ENCODE measurements at regions not wholly inside any gene's neighbourhood (a gene's known extent, or its start where the extent isn't known, plus 50 kb on each side); places are given as distances from the start of the nearest gene placed in this dataset.

- Histone ChIP-seq H2AFZ (replicated peaks) (no peak overlapping the region), H3K4me1 (peaks cover 6% of the 10 kb centered on the region), H3K4me3 (no peak overlapping the region), H3K79me2 (ENCODE audit: low read depth) (no peaks in the 10 kb centered on the region), H3K27ac (no peak overlapping the region), H3K4me2 (no peak overlapping the region), H3F3A (ENCODE audit: low read depth) (no peaks in the 10 kb centered on the region), H3K27me3 (no peaks in the 10 kb centered on the region), H3K36me3 (no peaks in the 10 kb centered on the region), H3K9me3 (ENCODE audit: low read depth) (no peaks in the 10 kb centered on the region), H4K20me1 (ENCODE audit: low read depth) (no peaks in the 10 kb centered on the region), H3K9ac (no peak overlapping the region)
- Mint-ChIP-seq H3K9me3 (no peaks in the 10 kb centered on the region), H3K27ac (no peak overlapping the region), H3K27me3 (ENCODE audit: insufficient read depth, low read depth) (peaks cover 11% of the 10 kb centered on the region), H3K36me3 (no peaks in the 10 kb centered on the region), H3K4me3 (no peak overlapping the region), H3K4me1 (peaks cover 5% of the 10 kb centered on the region)
- DNase-seq (ENCODE audit: low spot score): no peak
- TF ChIP-seq EZH2 (IDR thresholded peaks at IDR 0.05) (no peak), CTCF (IDR thresholded peaks at IDR 0.05) (no peak), EZH2phosphoT487 (IDR thresholded peaks at IDR 0.05) (no peak)
Observed at GRCh38 chr20:51327251-51327841, 215.2 kb downstream of the NFATC2 start.

GRCh38 chr20:51326201-51326819, 216.2 kb downstream of the NFATC2 start:
- peaks cover 4% of the 10 kb centered on the region for H3F3A ChIP-seq (ENCODE audit: low read depth)
- Mint-ChIP-seq H3K27me3 (ENCODE audit: insufficient read depth, low read depth) (peaks cover 11% of the 10 kb centered on the region), H3K36me3 (no peaks in the 10 kb centered on the region), H3K4me1 (peaks cover 15% of the 10 kb centered on the region), H3K27ac (no peak overlapping the region), H3K9me3 (no peaks in the 10 kb centered on the region), H3K4me3 (no peak overlapping the region)
- H3K4me2 ChIP-seq: no peak overlapping the region
- H3K27ac ChIP-seq: no peak overlapping the region
- H2AFZ ChIP-seq (replicated peaks): no peak overlapping the region
- TF ChIP-seq EZH2 (IDR thresholded peaks at IDR 0.05): no peak
- no peak for TF ChIP-seq EZH2phosphoT487 (IDR thresholded peaks at IDR 0.05)
- peak; percentile 85 for TF ChIP-seq CTCF (IDR thresholded peaks at IDR 0.05)
- no peaks in the 10 kb centered on the region for H3K27me3 ChIP-seq
- no peaks in the 10 kb centered on the region for H3K9me3 ChIP-seq (ENCODE audit: low read depth)
- no peak overlapping the region for H3K4me3 ChIP-seq
- peaks cover 10% of the 10 kb centered on the region for H3K4me1 ChIP-seq
- DNase-seq (ENCODE audit: low spot score): peak; percentile 82
- no peaks in the 10 kb centered on the region for H3K36me3 ChIP-seq
- no peaks in the 10 kb centered on the region for H4K20me1 ChIP-seq (ENCODE audit: low read depth)
- no peaks in the 10 kb centered on the region for H3K79me2 ChIP-seq (ENCODE audit: low read depth)
- H3K9ac ChIP-seq: no peak overlapping the region

- H3K9ac ChIP-seq: no peak overlapping the region
- no peak overlapping the region for H3K4me3 ChIP-seq
- no peak overlapping the region for H3K4me3 Mint-ChIP-seq
- H3K27me3 ChIP-seq: no peaks in the 10 kb centered on the region
- H4K20me1 ChIP-seq (ENCODE audit: low read depth): no peaks in the 10 kb centered on the region
- H3K9me3 ChIP-seq (ENCODE audit: low read depth): no peaks in the 10 kb centered on the region
- peaks cover 10% of the 10 kb centered on the region for H3K4me1 ChIP-seq
- peaks cover 4% of the 10 kb centered on the region for H3F3A ChIP-seq (ENCODE audit: low read depth)
- no peaks in the 10 kb centered on the region for H3K9me3 Mint-ChIP-seq
- peaks cover 5% of the 10 kb centered on the region for H3K27me3 Mint-ChIP-seq (ENCODE audit: insufficient read depth, low read depth)
- H3K36me3 Mint-ChIP-seq: no peaks in the 10 kb centered on the region
- no peak overlapping the region for H3K27ac ChIP-seq
- H3K79me2 ChIP-seq (ENCODE audit: low read depth): no peaks in the 10 kb centered on the region
- peak overlapping the region; percentile 14 for H3K27ac Mint-ChIP-seq
- no peak for DNase-seq (ENCODE audit: low spot score)
- no peaks in the 10 kb centered on the region for H3K36me3 ChIP-seq
- H2AFZ ChIP-seq (replicated peaks): no peak overlapping the region
- H3K4me2 ChIP-seq: no peak overlapping the region
- no peak for TF ChIP-seq CTCF (IDR thresholded peaks at IDR 0.05)
- H3K4me1 Mint-ChIP-seq: peaks cover 35% of the 10 kb centered on the region
Observed at GRCh38 chr20:51322164-51322707, 220.3 kb downstream of the NFATC2 start.
